GM12892 (cell line): ENCODE measurements at regions not wholly inside any gene's neighbourhood (a gene's known extent, or its start where the extent isn't known, plus 50 kb on each side); places are given as distances from the start of the nearest gene placed in this dataset.

Source experiments
- POLR2A ChIP-seq: IDR thresholded peaks from 2 replicates; pipeline ENCODE4 v1.6.1; 2011; ENCODE audit warnings: low read depth, low read length, control low read depth
- POLR2AphosphoS5 ChIP-seq: IDR thresholded peaks from 2 replicates; pipeline ENCODE4 v1.6.1; 2011; ENCODE audit warnings: low read depth, low read length, control low read depth
- TAF1 ChIP-seq: IDR thresholded peaks from 2 replicates; pipeline ENCODE4 v1.6.1; 2011; ENCODE audit warnings: low read depth, mild to moderate bottlenecking, control low read depth, low read length, borderline replicate concordance

DNA sequence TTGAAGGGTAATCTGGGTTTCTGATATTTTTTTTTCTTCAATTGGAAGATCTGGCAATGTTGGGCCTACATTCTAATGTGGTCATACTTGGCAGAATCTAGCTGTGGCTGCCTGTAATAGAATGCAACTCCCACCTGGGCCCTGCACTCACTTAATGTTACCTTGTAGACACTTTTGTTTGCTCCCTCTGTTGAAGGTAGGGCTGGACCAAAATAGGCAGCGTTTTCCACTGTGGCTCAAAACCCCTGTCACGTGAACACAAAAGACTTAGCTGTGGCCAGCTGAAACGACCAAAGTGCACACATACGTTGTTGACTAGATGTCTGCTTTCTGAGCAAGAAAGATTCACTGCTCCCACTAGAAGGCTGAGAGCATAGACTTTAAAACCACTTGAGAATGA is 117.6 kb upstream of the HMHB1 start:
- no peak for TF ChIP-seq POLR2AphosphoS5
- no peak for TF ChIP-seq TAF1
- TF ChIP-seq POLR2A, result no peak
